Loucy (cell line): ENCODE measurements at regions not wholly inside any gene's neighbourhood (a gene's known extent, or its start where the extent isn't known, plus 50 kb on each side); places are given as distances from the start of the nearest gene placed in this dataset.

Experiments
- H2AFZ ChIP-seq: fragments of 200-600 bp; sonication (generic); 2 replicates; pipeline ENCODE4 v1.6.0; 2016; ENCODE audit warnings: antibody characterized with exemption, mild to moderate bottlenecking, low read length, moderate library complexity
- H3F3A ChIP-seq: fragments of 200-600 bp; 2 replicates; pipeline ENCODE4 v1.6.0; 2016; ENCODE audit warnings: antibody characterized with exemption, low read depth, mild to moderate bottlenecking
- H3K27me3 ChIP-seq: fragments of 200-600 bp; sonication (generic); 2 replicates; pipeline ENCODE4 v1.6.1; 2014; ENCODE audit warnings: low read length, mild to moderate bottlenecking; ENCODE audit not compliant: insufficient read depth, poor library complexity, severe bottlenecking
- H3K36me3 ChIP-seq: fragments of 200-600 bp; sonication (generic); 2 replicates; pipeline ENCODE4 v1.6.1; 2016; ENCODE audit warnings: low read length; ENCODE audit not compliant: insufficient read depth
- H3K4me1 ChIP-seq: fragments of 200-600 bp; sonication (generic); 2 replicates; pipeline ENCODE4 v1.5.1; 2014; ENCODE audit warnings: low read length, mild to moderate bottlenecking; ENCODE audit not compliant: insufficient read depth, poor library complexity, severe bottlenecking
- H3K4me2 ChIP-seq: fragments of 200-600 bp; sonication (generic); 2 replicates; pipeline ENCODE4 v1.6.0; 2014; ENCODE audit warnings: antibody characterized with exemption, low read length, low read depth, mild to moderate bottlenecking; ENCODE audit not compliant: poor library complexity, severe bottlenecking
- H3K4me3 ChIP-seq: fragments of 200-600 bp; sonication (generic); 2 replicates; pipeline ENCODE4 v1.5.1; 2014; ENCODE audit warnings: low read length, mild to moderate bottlenecking, mixed read lengths; ENCODE audit not compliant: poor library complexity, severe bottlenecking
- H3K79me2 ChIP-seq: fragments of 200-600 bp; sonication (generic); 2 replicates; pipeline ENCODE4 v1.6.1; 2014; ENCODE audit warnings: low read length; ENCODE audit not compliant: insufficient read depth
- H3K9ac ChIP-seq: fragments of 200-600 bp; sonication (generic); 2 replicates; pipeline ENCODE4 v1.6.0; 2014; ENCODE audit warnings: mild to moderate bottlenecking, low read depth, low read length, moderate library complexity; ENCODE audit not compliant: poor library complexity, severe bottlenecking
- H3K9me2 ChIP-seq: fragments of 200-600 bp; sonication (generic); replicated peaks from 2 replicates; pipeline ENCODE4 v1.6.1; 2016; ENCODE audit warnings: low read depth, low read length, mixed read lengths
- H3K9me3 ChIP-seq: fragments of 200-600 bp; sonication (generic); 2 replicates; pipeline ENCODE4 v1.6.1; 2014; ENCODE audit warnings: mild to moderate bottlenecking, antibody characterized with exemption, low read length, low read depth; ENCODE audit not compliant: insufficient read depth
- H4K20me1 ChIP-seq: fragments of 200-600 bp; sonication (generic); 2 replicates; pipeline ENCODE4 v1.6.0; 2014; ENCODE audit warnings: antibody characterized with exemption, low read length, mild to moderate bottlenecking; ENCODE audit not compliant: insufficient read depth, poor library complexity, severe bottlenecking
- EZH2phosphoT487 ChIP-seq: fragments of 200-600 bp; IDR thresholded peaks from 2 replicates; pipeline ENCODE4 v1.6.1; 2018; ENCODE audit warnings: antibody characterized with exemption, mild to moderate bottlenecking, moderate library complexity, borderline replicate concordance
- TF ChIP-seq, protein P1 (sequence below): fragments of 200-600 bp; sonication (generic); conservative IDR thresholded peaks from 2 replicates; pipeline ENCODE4 v1.5.1; 2014; ENCODE audit warnings: mild to moderate bottlenecking, antibody characterized with exemption, low read length

DNA sequence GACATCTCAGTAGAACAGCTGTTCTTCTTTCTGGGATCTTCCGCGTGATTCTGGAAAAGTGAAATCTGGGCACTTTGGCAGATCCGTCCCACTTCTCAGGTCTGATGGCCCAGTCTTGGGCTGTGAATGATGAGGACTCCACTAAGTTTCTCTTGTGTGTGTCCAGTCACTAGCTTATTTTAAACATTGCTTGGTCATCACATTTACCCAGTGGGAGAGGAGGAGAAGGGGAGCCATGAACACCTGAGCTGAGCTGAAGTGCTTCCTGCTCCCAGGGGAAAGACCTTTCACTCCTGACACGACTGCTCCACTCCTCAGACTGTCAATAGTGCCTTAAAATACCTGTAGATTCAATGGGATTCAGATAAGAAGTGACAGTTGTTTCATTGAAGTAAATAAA lies 101.9 kb upstream of the SLC35F3 start:
- H3K27me3 ChIP-seq = peaks cover 5% of the 10 kb centered on the region
- H3K79me2 ChIP-seq = no peaks in the 10 kb centered on the region
- no peaks in the 10 kb centered on the region for H3F3A ChIP-seq
- no peaks in the 10 kb centered on the region for H4K20me1 ChIP-seq
- no peak for TF ChIP-seq EZH2phosphoT487
- TF ChIP-seq, protein P1, sequence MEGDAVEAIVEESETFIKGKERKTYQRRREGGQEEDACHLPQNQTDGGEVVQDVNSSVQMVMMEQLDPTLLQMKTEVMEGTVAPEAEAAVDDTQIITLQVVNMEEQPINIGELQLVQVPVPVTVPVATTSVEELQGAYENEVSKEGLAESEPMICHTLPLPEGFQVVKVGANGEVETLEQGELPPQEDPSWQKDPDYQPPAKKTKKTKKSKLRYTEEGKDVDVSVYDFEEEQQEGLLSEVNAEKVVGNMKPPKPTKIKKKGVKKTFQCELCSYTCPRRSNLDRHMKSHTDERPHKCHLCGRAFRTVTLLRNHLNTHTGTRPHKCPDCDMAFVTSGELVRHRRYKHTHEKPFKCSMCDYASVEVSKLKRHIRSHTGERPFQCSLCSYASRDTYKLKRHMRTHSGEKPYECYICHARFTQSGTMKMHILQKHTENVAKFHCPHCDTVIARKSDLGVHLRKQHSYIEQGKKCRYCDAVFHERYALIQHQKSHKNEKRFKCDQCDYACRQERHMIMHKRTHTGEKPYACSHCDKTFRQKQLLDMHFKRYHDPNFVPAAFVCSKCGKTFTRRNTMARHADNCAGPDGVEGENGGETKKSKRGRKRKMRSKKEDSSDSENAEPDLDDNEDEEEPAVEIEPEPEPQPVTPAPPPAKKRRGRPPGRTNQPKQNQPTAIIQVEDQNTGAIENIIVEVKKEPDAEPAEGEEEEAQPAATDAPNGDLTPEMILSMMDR = no peak
- no peaks in the 10 kb centered on the region for H3K4me1 ChIP-seq
- no peak overlapping the region for H3K9ac ChIP-seq
- no peaks in the 10 kb centered on the region for H3K9me2 ChIP-seq
- no peak overlapping the region for H2AFZ ChIP-seq
- no peaks in the 10 kb centered on the region for H3K9me3 ChIP-seq
- no peak overlapping the region for H3K4me2 ChIP-seq
- H3K4me3 ChIP-seq = no peak overlapping the region
- no peaks in the 10 kb centered on the region for H3K36me3 ChIP-seq

DNA sequence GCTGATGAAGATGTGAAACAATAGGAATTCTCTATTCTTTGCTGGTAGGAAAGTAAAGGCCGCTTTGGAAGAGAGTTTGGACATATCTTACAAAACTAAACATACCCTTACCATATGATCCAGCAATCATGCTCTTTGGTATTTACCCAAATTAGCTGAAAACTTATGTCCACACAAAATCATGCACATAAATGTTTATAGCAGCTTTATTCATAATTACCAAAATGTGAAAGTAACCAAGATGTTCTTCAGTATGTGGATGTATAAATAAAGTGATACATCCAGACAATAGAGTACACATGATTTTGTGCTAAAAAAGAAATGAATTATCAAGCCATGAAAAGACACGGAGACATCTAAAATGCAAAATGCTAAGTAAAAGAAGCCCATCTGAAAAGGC lies 98.7 kb upstream of the SLC35F3 start:
- Histone ChIP-seq H3K9me2 (no peaks in the 10 kb centered on the region), H2AFZ (no peak overlapping the region), H3K36me3 (no peaks in the 10 kb centered on the region), H3K9me3 (no peaks in the 10 kb centered on the region), H3K4me1 (no peaks in the 10 kb centered on the region), H3K4me3 (no peak overlapping the region), H3K79me2 (no peaks in the 10 kb centered on the region), H3K27me3 (peaks cover 5% of the 10 kb centered on the region), H3K9ac (no peak overlapping the region), H3K4me2 (no peak overlapping the region), H3F3A (no peaks in the 10 kb centered on the region), H4K20me1 (no peaks in the 10 kb centered on the region)
- TF ChIP-seq, protein P1 = no peak

DNA sequence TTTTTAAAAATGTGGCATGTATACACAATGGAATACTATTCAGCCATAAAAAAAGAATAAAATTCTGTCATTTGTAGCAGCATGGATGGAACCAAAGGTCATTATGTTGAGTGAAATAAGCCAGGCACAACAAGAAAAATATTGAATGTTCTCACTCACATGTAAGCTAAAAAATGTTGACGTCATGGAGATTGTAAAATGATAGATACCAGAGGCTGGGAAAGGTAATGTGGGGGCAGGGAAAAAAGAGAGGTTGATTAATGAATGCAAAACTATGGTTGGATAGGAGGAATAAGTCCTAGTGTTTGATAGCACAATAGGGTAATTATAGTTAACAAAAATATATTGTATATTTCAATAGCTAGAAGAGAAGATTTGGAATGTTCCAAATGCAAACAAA lies 89.1 kb upstream of the SLC35F3 start:
- H3K79me2 ChIP-seq = no peaks in the 10 kb centered on the region
- no peak overlapping the region for H3K4me2 ChIP-seq
- no peaks in the 10 kb centered on the region for H3K36me3 ChIP-seq
- H3K9me3 ChIP-seq = no peaks in the 10 kb centered on the region
- no peak overlapping the region for H3K9ac ChIP-seq
- H2AFZ ChIP-seq = no peak overlapping the region
- TF ChIP-seq, protein P1 = no peak
- H3K9me2 ChIP-seq = no peaks in the 10 kb centered on the region
- no peak overlapping the region for H3K4me3 ChIP-seq
- H4K20me1 ChIP-seq = no peaks in the 10 kb centered on the region
- H3K27me3 ChIP-seq = peaks cover 4% of the 10 kb centered on the region
- H3K4me1 ChIP-seq = no peaks in the 10 kb centered on the region
- no peaks in the 10 kb centered on the region for H3F3A ChIP-seq
